H1 (cell line): ENCODE measurements at regions not wholly inside any gene's neighbourhood (a gene's known extent, or its start where the extent isn't known, plus 50 kb on each side); places are given as distances from the start of the nearest gene placed in this dataset.

Source experiments
- CTCF ChIA-PET: fragments of 300-600 bp; sonication (Branson Sonifier 250); formaldehyde crosslinking; loops from one replicate; lab custom pipeline; 2021; ENCODE audit not compliant: partially characterized antibody; lab: Charles Lee
- POLR2A ChIA-PET: fragments of 300-600 bp; sonication (Branson Sonifier 250); formaldehyde crosslinking; loops from one replicate; lab custom pipeline; 2021; ENCODE audit warnings: inconsistent platforms; ENCODE audit not compliant: partially characterized antibody; lab: Charles Lee
- DNase-seq, 2 experiments: peaks; one replicate each; pipeline versions ENCODE4 v3.0.0 to v3.0.0-alpha.2; 2010 to 2022; ENCODE audit warnings: low spot score in 2 of 2, low read depth in 1 of 2, mixed read lengths in 1 of 2
- FAIRE-seq: peaks from 2 replicates; lab custom pipeline; 2011; peaks lifted over from hg19 to GRCh38; lab: Jason Lieb, UNC
- H2AFZ ChIP-seq: 2 replicates; pipeline ENCODE4 v1.8.1; 2012; ENCODE audit warnings: low read length, inconsistent platforms
- H2AK5ac ChIP-seq: 2 replicates; pipeline ENCODE4 v1.6.1; 2013; ENCODE audit warnings: low read depth, low read length
- H2BK120ac ChIP-seq: replicated peaks from 2 replicates; pipeline ENCODE3; 2013; ENCODE audit warnings: low read depth, low read length, inconsistent platforms
- H2BK12ac ChIP-seq: 2 replicates; pipeline ENCODE4 v1.6.1; 2013; ENCODE audit warnings: low read depth, low read length
- H2BK15ac ChIP-seq: 2 replicates; pipeline ENCODE4 v1.6.1; 2013; ENCODE audit warnings: low read length
- H2BK20ac ChIP-seq: 2 replicates; pipeline ENCODE4 v1.6.1; 2013; ENCODE audit warnings: low read length
- H2BK5ac ChIP-seq: 2 replicates; pipeline ENCODE4 v1.6.1; 2013; ENCODE audit warnings: low read depth, low read length
- H3K14ac ChIP-seq: 2 replicates; pipeline ENCODE4 v1.6.1; 2013; ENCODE audit warnings: inconsistent platforms; ENCODE audit not compliant: insufficient read length
- H3K18ac ChIP-seq: 2 replicates; pipeline ENCODE4 v1.6.1; 2013; ENCODE audit warnings: low read length; ENCODE audit errors: extremely low read depth
- H3K23ac ChIP-seq: 2 replicates; pipeline ENCODE4 v1.6.1; 2013; ENCODE audit warnings: inconsistent platforms; ENCODE audit not compliant: insufficient read length
- H3K23me2 ChIP-seq: 2 replicates; pipeline ENCODE4 v1.6.1; 2013; ENCODE audit warnings: low read depth, low read length
- H3K27ac ChIP-seq: 2 replicates; pipeline ENCODE4 v1.6.1; 2011; ENCODE audit warnings: low read depth, low read length, inconsistent platforms
- H3K27me3 ChIP-seq, 4 experiments: replicated peaks in 1 of 4; 1 replicate in 1 of 4; 2 replicates in 3 of 4; pipeline versions ENCODE4 v1.6.1 to v1.8.1; 2011 to 2013; ENCODE audit warnings: low read length in 3 of 4, mild to moderate bottlenecking in 3 of 4, inconsistent platforms in 2 of 4, mixed read lengths in 2 of 4, moderate library complexity in 1 of 4; ENCODE audit not compliant: control insufficient read depth in 3 of 4, insufficient read depth in 3 of 4; ENCODE audit errors: extremely low read depth in 1 of 4
- H3K36me3 ChIP-seq, 4 experiments: 2 replicates each; pipeline versions ENCODE4 v1.6.1 to v1.8.1; 2011 to 2013; ENCODE audit warnings: mild to moderate bottlenecking in 4 of 4, low read length in 3 of 4, moderate library complexity in 2 of 4, control low read depth in 1 of 4, inconsistent platforms in 1 of 4; ENCODE audit not compliant: insufficient read depth in 4 of 4, control insufficient read depth in 2 of 4
- H3K4ac ChIP-seq: replicated peaks from 2 replicates; pipeline ENCODE3; 2013; ENCODE audit warnings: low read length, low read depth, mixed read lengths, inconsistent platforms; ENCODE audit not compliant: insufficient read length
- H3K4me1 ChIP-seq, 4 experiments: replicated peaks in 1 of 4; 1 replicate in 1 of 4; 2 replicates in 3 of 4; pipeline versions ENCODE4 v1.6.1 to v1.8.1; 2011 to 2013; ENCODE audit warnings: low read length in 3 of 4, inconsistent platforms in 2 of 4, mixed read lengths in 1 of 4; ENCODE audit not compliant: insufficient read depth in 4 of 4, control insufficient read depth in 3 of 4
- H3K4me2 ChIP-seq, 2 experiments: 2 replicates each; pipeline versions ENCODE4 v1.6.1 to v1.8.1; 2011 to 2013; ENCODE audit warnings: low read depth in 2 of 2, low read length in 2 of 2, control low read depth in 1 of 2, inconsistent platforms in 1 of 2, mild to moderate bottlenecking in 1 of 2; ENCODE audit not compliant: insufficient read depth in 1 of 2
- H3K4me3 ChIP-seq, 4 experiments: fragments of 200-600, 300-600 bp in 1 of 4; sonication (generic), shearing (Covaris generic), sonication (Bioruptor Twin) in 1 of 4; 2 replicates each; pipeline versions ENCODE4 v1.5.1 to v1.8.1; 2011 to 2016; ENCODE audit warnings: low read length in 4 of 4, low read depth in 3 of 4, control low read depth in 2 of 4, inconsistent platforms in 2 of 4, mild to moderate bottlenecking in 2 of 4, mixed read lengths in 1 of 4, moderate library complexity in 1 of 4; ENCODE audit not compliant: insufficient read depth in 2 of 4; ENCODE audit errors: extremely low read depth in 1 of 4
- H3K56ac ChIP-seq: replicated peaks from 2 replicates; pipeline ENCODE3; 2013; ENCODE audit warnings: low read depth, mild to moderate bottlenecking, mixed read lengths, low read length, inconsistent platforms; ENCODE audit not compliant: insufficient read length
- H3K79me1 ChIP-seq: 2 replicates; pipeline ENCODE4 v1.6.1; 2013; ENCODE audit warnings: low read depth, low read length, control low read depth
- H3K79me2 ChIP-seq, 2 experiments: 2 replicates each; pipeline versions ENCODE4 v1.6.1 to v1.8.1; 2012 to 2013; ENCODE audit warnings: low read length in 2 of 2, mild to moderate bottlenecking in 2 of 2, inconsistent platforms in 1 of 2; ENCODE audit not compliant: insufficient read depth in 2 of 2, control insufficient read depth in 1 of 2
- H3K9ac ChIP-seq, 4 experiments: replicated peaks in 1 of 4; 1 replicate in 1 of 4; 2 replicates in 3 of 4; pipeline versions ENCODE4 v1.6.1 to v1.8.1; 2011 to 2013; ENCODE audit warnings: low read depth in 3 of 4, low read length in 3 of 4, control low read depth in 2 of 4, mild to moderate bottlenecking in 2 of 4, moderate library complexity in 2 of 4, inconsistent platforms in 1 of 4; ENCODE audit errors: extremely low read depth in 1 of 4
- H3K9me3 ChIP-seq, 2 experiments: 2 replicates each; pipeline versions ENCODE4 v1.6.1 to v1.8.1; 2012 to 2013; ENCODE audit warnings: mild to moderate bottlenecking in 2 of 2, moderate library complexity in 2 of 2, control low read depth in 1 of 2, inconsistent platforms in 1 of 2, low read depth in 1 of 2, low read length in 1 of 2, mixed read lengths in 1 of 2; ENCODE audit not compliant: insufficient read depth in 2 of 2
- H4K20me1 ChIP-seq, 2 experiments: replicated peaks in 1 of 2; 2 replicates each; pipeline versions ENCODE3 to v1.8.1; 2011 to 2013; ENCODE audit warnings: inconsistent platforms in 2 of 2, low read length in 2 of 2, mild to moderate bottlenecking in 1 of 2; ENCODE audit not compliant: insufficient read depth in 2 of 2, control insufficient read depth in 1 of 2
- H4K5ac ChIP-seq: 2 replicates; pipeline ENCODE4 v1.6.1; 2013; ENCODE audit warnings: low read length, low read depth, mixed read lengths, inconsistent platforms; ENCODE audit not compliant: insufficient read length
- H4K8ac ChIP-seq: 2 replicates; pipeline ENCODE4 v1.8.0; 2013; ENCODE audit warnings: mild to moderate bottlenecking, moderate library complexity, low read length, inconsistent platforms; ENCODE audit not compliant: insufficient read depth; ENCODE audit errors: extremely low read depth
- H4K91ac ChIP-seq: replicated peaks from 2 replicates; pipeline ENCODE3; 2013; ENCODE audit warnings: low read length, mixed read lengths, inconsistent platforms; ENCODE audit not compliant: insufficient read length
- BACH1 ChIP-seq: IDR thresholded peaks from 2 replicates; pipeline ENCODE4 v1.6.1; 2012; ENCODE audit warnings: low read length, improper control_type of control experiment
- BCL11A ChIP-seq, 2 experiments: IDR thresholded peaks; one replicate each; pipeline ENCODE4 v1.6.1; 2011; ENCODE audit warnings: low read depth in 2 of 2, low read length in 2 of 2, mild to moderate bottlenecking in 2 of 2
- CEBPB ChIP-seq: IDR thresholded peaks from 2 replicates; pipeline ENCODE4 v1.6.1; 2012; ENCODE audit warnings: low read depth, low read length
- CTBP2 ChIP-seq: IDR thresholded peaks from 2 replicates; pipeline ENCODE4 v1.7.0; 2011; ENCODE audit warnings: borderline replicate concordance, mild to moderate bottlenecking, moderate library complexity, mixed read lengths, low read length; ENCODE audit not compliant: insufficient read depth, insufficient read length
- HDAC2 ChIP-seq, 2 experiments: fragments of 300-600 bp in 1 of 2; sonication (generic) in 1 of 2; IDR thresholded peaks; 2 replicates each; pipeline ENCODE4 v1.6.1; 2011 to 2012; ENCODE audit warnings: low read depth in 2 of 2, low read length in 2 of 2, mild to moderate bottlenecking in 2 of 2, moderate library complexity in 2 of 2, borderline replicate concordance in 1 of 2, inconsistent platforms in 1 of 2
- HDAC6 ChIP-seq: IDR thresholded peaks from one replicate; pipeline ENCODE4 v1.7.1; 2012; ENCODE audit warnings: low read depth, mild to moderate bottlenecking, inconsistent platforms, low read length, moderate library complexity
- JUN ChIP-seq: IDR thresholded peaks from 2 replicates; pipeline ENCODE4 v1.6.1; 2011; ENCODE audit warnings: low read depth, mild to moderate bottlenecking, improper control_type of control experiment, low read length
- MAFK ChIP-seq: IDR thresholded peaks from 2 replicates; pipeline ENCODE4 v1.6.1; 2012; ENCODE audit warnings: low read depth, mild to moderate bottlenecking, improper control_type of control experiment, low read length
- NRF1 ChIP-seq: IDR thresholded peaks from 2 replicates; pipeline ENCODE4 v1.6.1; 2011; ENCODE audit warnings: mild to moderate bottlenecking, low read depth, low read length, improper control_type of control experiment
- POLR2AphosphoS5 ChIP-seq: IDR thresholded peaks from 2 replicates; pipeline ENCODE4 v1.6.1; 2011; ENCODE audit warnings: low read depth, low read length
- SAP30 ChIP-seq: fragments of 300-600 bp; sonication (generic); IDR thresholded peaks from 2 replicates; pipeline ENCODE4 v1.7.1; 2012; ENCODE audit warnings: low read length, moderate library complexity, mild to moderate bottlenecking, inconsistent platforms; ENCODE audit not compliant: insufficient read depth, insufficient replicate concordance
- SRF ChIP-seq: IDR thresholded peaks from 2 replicates; pipeline ENCODE4 v1.6.1; 2011; ENCODE audit warnings: mild to moderate bottlenecking, low read depth, low read length, moderate library complexity
- TAF7 ChIP-seq: optimal IDR thresholded peaks from 2 replicates; pipeline ENCODE3; 2011; ENCODE audit warnings: low read depth, mild to moderate bottlenecking, inconsistent platforms, low read length, moderate library complexity, borderline replicate concordance
- YY1 ChIP-seq: IDR thresholded peaks from 2 replicates; pipeline ENCODE4 v1.6.1; 2011; ENCODE audit warnings: low read depth, mild to moderate bottlenecking, low read length
- ZNF274 ChIP-seq: IDR thresholded peaks from 2 replicates; pipeline ENCODE4 v1.7.0; 2012; ENCODE audit warnings: low read length, borderline replicate concordance; ENCODE audit errors: extremely low read depth
- TF ChIP-seq, protein P1 (sequence below): IDR thresholded peaks from 2 replicates; pipeline ENCODE4 v1.6.1; 2012; ENCODE audit warnings: inconsistent platforms

DNA sequence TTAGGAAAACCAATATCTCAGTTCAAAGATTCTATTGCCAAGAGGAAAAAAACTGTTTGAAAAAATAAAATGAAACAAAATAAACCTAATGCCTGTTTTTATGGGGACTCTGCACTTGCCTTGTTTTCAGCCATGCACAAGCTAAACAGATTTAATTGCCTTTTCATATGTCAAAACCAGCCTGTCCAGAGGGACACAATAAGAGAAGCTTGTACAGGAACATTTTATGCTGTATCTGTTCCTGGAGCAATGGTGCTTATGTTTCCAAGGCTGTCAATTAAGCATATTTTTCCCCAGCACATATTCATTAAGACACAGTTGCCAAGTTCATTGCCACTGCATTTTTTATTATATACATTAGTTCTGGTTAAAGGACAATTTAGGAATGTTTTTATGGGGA is 470.9 kb downstream of the LRRIQ3 start:
- Histone ChIP-seq H2BK12ac (no peak overlapping the region), H3K27ac (no peak overlapping the region), H4K91ac (no peak overlapping the region), H4K5ac (no peak overlapping the region), H4K8ac (no peak overlapping the region), H3K4me1 (no peaks in the 10 kb centered on the region), H3K23ac (no peak overlapping the region), H3K23me2 (no peaks in the 10 kb centered on the region), H3K4me3 (no peak overlapping the region), H3K79me1 (no peaks in the 10 kb centered on the region), H3K79me2 (no peaks in the 10 kb centered on the region), H2BK20ac (no peak overlapping the region), H3K27me3 (no peaks in the 10 kb centered on the region), H3K4ac (no peak overlapping the region), H3K36me3 (no peaks in the 10 kb centered on the region), H3K18ac (no peak overlapping the region), H3K9me3 (no peaks in the 10 kb centered on the region), H3K14ac (no peak overlapping the region), H2BK120ac (no peak overlapping the region), H2AFZ (no peak overlapping the region), H2AK5ac (no peak overlapping the region), H3K4me2 (no peak overlapping the region), H2BK5ac (no peak overlapping the region), H3K56ac (no peak overlapping the region), H4K20me1 (no peaks in the 10 kb centered on the region), H3K9ac (no peak overlapping the region), H2BK15ac (no peak overlapping the region)
- FAIRE-seq (no peak), DNase-seq (no peak)
- CTCF ChIA-PET: interaction anchor here (0.5 kb wide), 1 partner anchor 261 kb away, joined by 3 read pairs; no protein-coding TSS in a partner anchor
- POLR2A ChIA-PET: no interaction called here
- TF ChIP-seq, protein P1, sequence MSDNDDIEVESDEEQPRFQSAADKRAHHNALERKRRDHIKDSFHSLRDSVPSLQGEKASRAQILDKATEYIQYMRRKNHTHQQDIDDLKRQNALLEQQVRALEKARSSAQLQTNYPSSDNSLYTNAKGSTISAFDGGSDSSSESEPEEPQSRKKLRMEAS: no peak
- TF ChIP-seq BCL11A (IDR thresholded peaks at IDR 0.05; ENCODE audit: low read depth in 2 of 2, low read length in 2 of 2) (no peak), HDAC6 (no peak), YY1 (no peak), ZNF274 (no peak), POLR2AphosphoS5 (no peak), HDAC2 (IDR thresholded peaks at IDR 0.05; ENCODE audit: borderline replicate concordance in 1 of 2, low read depth in 2 of 2, low read length in 2 of 2) (no peak), CEBPB (no peak), SRF (no peak), BACH1 (no peak), MAFK (no peak), JUN (no peak), SAP30 (no peak), NRF1 (no peak), TAF7 (no peak), CTBP2 (no peak)
